HG03066 (cell line): ENCODE measurements at regions not wholly inside any gene's neighbourhood (a gene's known extent, or its start where the extent isn't known, plus 50 kb on each side); places are given as distances from the start of the nearest gene placed in this dataset.
"Not testable (repeated sequence)": the region's sequence is repeated elsewhere in the genome, so short reads cannot be mapped to it uniquely, and the experiment has no call there.

Source experiments
- ATAC-seq: cut with Tn5 transposase; IDR thresholded peaks from one replicate; pipeline ENCODE4 v1.9.1; 2021; ENCODE audit warnings: low read depth; ENCODE audit not compliant: unreplicated experiment

DNA sequence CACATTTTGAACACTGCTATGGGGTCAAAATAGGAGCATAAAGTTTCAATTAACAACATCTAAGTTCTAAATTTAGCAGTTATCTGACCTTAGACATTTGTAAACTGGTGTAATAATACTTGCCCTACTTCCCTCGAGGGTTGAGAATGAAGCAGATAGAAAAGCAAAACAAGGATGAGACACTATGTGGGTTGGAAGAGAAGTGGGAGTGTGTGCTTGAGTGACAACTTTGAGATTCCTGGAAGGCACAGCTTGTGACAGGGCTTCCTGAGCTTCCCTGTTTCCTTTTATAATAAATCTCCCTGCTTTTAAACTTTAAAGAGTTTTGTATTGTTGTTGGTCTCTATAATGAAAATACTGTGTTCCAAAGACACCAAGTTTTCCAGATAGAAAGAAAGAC, 128.6 kb upstream of the CHST9 start:
- ATAC-seq: no peak

- no peak for ATAC-seq
Measured at GRCh38 chr18:27312853-27313252, 127.7 kb upstream of the CHST9 start.

GRCh38 chr18:27312153-27312552, 127.0 kb upstream of the CHST9 start:
- no peak for ATAC-seq

DNA sequence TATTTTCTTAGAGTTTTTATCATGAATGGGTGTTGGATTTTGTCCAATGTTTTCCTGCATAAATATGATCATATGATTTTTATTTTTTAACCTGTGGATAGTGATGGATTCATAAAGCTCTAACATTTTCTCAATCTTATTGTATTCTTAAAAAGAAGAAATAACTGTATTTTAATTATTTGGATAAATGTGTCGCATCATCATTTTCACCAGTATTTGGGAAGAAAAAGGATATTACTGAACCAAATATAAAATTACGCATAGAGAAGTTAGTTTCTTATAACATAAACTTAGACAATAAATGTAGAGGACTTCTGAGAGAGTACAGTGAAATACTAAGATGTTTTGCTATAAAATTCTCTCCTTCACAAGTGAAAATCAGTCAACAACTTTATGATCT, 126.0 kb upstream of the CHST9 start:
- ATAC-seq: no peak

DNA sequence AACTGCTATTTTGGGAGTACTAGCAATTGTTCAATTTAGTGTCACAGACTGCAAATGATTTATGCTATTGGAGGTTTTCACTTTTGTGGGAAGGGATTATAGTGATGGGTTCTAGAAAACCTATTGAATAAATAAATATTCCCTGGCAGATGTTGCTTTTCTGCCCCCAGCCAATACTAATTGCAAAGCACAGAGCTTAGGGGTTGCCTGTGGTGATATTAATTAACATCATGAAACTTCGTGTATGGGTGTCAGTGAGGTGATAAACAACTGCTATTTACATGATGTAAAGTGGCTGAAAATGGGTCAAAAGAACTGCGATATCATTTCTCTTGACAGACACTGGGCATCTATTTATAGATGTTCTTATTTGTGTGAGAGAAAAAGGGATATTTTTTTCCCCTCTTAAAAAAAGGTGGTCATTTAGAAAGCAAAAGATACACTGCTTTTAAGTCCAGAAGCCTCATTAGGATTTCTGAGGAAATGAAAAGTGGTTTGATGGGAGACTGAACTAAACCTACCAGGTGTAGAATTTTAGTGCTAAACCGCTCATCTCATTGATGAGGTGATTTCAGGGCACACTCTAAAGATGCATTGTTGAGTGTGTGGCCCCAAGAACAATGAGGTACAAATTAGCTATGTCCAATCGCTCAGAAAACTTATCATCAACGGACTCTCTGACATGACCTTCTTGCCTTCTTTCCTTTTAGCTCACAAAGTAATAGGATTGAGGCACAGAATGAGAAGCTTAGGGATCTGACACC, 116.7 kb upstream of the CHST9 start:
- no peak for ATAC-seq

DNA sequence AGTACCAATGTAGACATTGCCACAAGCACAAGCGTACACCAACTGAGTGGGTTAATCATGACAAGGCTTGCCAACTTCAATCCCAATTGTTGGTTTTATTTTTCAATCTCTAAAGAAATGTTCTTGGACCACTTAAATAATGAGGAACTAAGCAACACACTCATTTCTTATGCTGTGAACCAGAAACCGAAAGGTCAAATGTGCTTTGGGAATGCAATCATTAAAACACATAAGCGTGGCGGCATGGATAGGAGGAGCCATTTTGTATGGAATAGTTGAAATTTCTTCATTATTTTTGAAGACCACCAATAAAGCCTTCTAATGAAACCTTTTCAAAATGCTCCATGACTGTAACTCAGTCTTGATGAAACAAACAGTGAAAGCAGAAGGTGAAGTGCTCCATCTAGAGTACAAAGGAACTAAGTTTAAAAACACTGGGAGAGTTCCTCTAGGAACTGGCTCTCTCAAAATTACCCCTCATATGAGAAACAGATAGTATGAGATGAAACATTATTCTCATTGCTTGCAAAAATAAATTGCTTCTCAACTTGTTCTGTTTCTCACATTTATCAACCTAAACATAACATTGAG, 113.2 kb upstream of the CHST9 start:
- ATAC-seq: no peak

- ATAC-seq: not testable (repeated sequence)
Measured at GRCh38 chr18:27285973-27286562, 101.0 kb upstream of the CHST9 start.

DNA sequence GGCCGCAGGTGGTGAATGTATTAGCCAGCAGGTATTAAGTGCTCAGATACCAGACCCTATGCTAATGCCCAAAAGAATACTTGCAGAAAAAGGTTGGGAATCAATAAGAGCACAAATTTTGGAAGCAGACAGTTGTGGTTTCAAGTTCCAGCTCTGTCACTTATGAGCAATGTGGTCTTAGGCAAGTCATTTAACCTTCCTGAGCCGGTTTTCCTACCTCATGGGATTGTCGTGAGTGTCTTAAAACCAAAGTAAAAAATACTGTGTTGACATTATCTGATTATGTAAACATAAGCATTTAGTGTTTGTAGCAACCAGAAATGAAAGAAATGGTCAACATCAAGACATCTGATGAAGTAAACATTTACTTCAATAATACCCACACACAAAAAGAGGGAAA, 93.0 kb upstream of the CHST9 start:
- ATAC-seq: no peak

- no peak for ATAC-seq
Measured at GRCh38 chr18:27277554-27277953, 92.4 kb upstream of the CHST9 start.

DNA sequence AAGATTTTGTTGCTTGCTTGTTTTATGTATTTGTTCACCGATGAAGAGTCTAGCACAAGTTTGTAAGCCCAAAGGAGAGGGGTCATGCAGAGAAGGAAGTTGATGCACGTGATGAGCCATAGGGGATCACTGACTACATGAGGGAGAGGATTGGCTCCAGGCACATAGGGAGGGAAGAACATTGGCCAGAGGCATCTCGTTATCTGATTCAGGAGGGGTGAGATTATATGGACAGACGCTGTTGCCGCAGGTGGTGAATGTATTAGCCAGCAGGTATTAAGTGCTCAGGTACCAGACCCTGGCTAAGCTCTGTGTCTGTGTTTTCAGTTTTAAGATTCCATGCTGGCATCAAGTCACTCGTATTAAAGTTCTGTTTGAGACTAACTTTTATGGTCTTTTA, 91.8 kb upstream of the CHST9 start:
- no peak for ATAC-seq

DNA sequence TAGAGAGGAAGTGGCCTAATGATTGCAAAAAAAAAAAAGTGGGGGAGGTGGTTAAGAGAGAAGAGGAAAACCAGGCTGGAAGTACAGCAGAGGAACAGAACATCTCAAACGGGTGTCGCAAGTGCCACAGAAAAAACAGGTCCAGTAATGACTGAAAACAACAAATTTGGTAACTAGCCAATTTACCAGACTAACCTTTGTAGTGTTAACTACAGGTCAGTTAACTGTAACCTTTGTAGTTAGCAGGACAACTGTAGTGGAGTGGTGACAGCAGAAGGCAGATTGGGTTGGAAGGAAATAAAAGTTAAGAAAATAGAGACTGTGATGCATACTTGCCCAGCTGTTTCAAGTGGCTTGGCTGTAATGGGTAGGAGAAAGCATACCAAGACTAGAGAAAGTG, 91.4 kb upstream of the CHST9 start:
- ATAC-seq: no peak

- no peak for ATAC-seq
Measured at GRCh38 chr18:27274901-27275300, 89.8 kb upstream of the CHST9 start.

DNA sequence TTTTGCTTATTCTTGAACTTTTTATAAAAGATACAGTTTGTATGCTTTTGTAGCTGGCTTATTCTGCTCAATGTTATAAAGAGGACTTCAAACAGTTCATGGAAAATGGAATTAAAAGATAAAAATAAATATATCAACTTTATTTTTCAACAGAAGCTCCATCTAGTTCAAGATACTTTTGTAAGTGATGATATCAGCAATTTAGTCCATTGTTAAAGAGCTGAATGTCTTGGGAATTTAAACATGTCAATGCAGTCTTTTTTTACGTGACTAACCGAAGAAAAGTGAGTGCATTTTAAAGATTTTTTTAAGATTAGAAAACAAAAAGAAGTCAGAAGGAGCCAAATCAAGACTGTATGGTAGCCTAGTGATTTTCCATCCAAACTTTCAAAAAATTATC, 85.4 kb upstream of the CHST9 start:
- no peak for ATAC-seq

GRCh38 chr18:27263369-27263768, 78.3 kb upstream of the CHST9 start:
- no peak for ATAC-seq

DNA sequence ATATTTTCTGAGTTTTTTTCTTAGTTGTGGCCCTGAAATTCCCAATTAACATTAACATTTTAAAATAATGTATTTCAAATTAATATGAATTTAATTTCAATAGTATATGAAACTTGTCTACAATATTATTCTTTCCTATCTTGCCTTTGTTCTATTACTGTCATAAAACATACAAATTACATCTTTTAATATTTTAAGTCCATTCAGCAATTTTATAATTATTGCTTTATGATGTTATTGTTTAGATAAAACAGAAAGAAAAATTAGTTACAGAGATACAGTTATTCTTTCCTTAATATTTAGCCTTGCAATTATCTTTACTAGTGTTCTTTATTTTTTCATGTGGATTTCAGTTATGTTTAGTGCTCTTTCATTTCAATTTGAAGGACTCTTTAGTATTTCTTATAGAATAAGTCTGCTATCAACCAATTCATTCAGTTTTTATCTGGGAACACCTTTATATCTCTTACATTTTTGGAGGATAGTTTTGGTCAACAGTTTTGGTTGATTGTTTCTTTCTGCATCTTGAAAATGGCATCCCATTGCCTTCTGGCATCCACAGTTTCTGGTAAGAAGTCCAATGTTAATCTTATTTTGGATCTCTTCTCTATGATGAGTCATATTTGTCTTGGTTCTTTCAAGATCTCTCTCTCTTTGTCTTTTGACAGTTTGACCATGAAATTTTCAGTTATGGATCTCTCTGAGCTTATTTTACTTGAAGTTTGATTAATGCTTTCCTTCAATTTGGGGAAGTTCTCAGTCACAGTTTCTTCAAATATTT, 76.9 kb upstream of the CHST9 start:
- no peak for ATAC-seq

DNA sequence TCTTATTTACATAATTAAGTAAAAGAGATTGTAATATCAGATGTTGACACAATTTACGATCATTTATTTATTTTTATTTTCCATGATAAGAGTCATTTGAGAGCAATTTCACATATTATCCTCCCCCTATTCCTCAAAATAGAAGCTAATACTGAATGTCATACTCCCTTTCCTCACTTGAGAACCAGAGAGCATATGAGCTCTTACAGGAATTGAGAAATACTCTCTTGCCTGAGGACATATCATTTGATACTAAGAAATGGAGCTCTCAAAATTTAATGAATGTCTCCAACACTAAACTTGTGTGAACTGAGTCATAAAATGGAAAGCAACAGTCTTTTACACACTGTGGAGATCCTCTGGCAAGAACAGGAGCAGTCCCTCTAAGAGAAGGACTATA, 68.5 kb upstream of the CHST9 start:
- no peak for ATAC-seq

GRCh38 chr18:27250471-27250870, 65.4 kb upstream of the CHST9 start:
- no peak for ATAC-seq

DNA sequence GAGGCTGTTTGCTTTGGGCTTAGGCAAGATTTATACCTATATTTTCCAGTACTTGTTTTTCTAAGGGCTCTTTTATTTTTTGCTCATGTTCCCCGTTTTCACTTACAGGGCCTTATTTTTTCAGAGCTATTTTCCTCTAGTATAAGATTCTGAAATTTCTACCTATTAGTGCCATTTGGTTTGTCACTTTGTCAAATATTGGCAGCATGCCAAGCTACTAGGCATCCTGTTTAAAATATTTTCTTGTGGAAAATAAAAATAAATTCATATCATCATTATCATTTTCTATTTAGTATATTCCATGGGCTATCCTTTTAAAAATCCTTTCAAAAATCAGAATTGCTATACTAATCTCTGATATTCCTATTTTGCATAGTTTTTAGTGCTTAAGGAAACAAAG, 64.8 kb upstream of the CHST9 start:
- no peak for ATAC-seq

- ATAC-seq: no peak
Measured at GRCh38 chr18:27244259-27244658, 59.2 kb upstream of the CHST9 start.

DNA sequence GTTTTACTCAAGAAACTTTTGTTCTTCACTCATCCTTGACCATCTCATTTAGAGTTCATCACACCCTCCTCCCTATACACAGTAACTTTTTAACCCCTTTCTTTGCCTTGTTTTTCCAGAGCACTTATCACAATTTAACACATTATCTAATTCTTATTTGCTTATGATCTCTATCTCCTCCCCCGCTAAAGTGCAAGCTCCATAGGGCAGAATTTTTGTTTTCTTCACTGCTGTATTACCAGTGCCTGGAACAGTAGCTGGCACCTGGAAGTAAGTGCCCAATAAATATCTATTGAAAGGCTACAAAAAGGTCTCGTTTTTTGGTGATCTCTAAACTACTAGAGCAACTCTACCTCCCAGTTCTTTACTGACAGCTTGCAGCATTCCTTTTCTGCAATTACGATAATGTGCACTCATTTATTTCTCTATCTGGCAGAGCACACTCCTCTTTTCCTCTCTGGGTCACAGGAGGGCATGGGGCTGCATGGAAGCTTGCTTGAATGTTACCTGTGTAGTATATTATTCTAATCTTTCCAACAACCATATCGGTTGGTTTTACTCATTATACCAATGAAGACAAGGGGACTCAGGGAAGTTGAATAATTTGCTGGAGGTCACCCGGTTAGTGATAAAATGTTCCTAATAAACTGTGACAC, 57.4 kb upstream of the CHST9 start:
- ATAC-seq: no peak

DNA sequence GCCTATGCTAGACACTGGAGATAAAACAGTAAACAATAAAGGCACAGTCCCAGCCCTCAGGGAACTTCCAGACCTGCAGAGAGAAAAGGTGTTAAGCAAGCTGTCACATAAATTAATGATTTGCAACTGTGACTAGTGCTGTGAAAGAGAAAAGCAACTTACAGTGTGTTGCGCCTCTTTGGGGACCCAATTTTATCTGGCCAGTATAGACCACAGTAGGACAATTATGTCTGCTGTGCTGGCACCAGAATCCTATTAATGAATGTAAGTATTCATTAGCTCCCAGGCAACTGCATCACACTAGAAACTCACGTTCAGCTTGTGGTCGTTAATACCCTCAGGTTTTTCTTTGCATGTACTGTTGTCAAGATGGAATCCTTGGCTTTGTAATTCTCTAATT, 55.3 kb upstream of the CHST9 start:
- no peak for ATAC-seq
